ENCODE measurements at regions not wholly inside any gene's neighbourhood (a gene's known extent, or its start where the extent isn't known, plus 50 kb on each side); places are given as distances from the start of the nearest gene placed in this dataset.

DNA sequence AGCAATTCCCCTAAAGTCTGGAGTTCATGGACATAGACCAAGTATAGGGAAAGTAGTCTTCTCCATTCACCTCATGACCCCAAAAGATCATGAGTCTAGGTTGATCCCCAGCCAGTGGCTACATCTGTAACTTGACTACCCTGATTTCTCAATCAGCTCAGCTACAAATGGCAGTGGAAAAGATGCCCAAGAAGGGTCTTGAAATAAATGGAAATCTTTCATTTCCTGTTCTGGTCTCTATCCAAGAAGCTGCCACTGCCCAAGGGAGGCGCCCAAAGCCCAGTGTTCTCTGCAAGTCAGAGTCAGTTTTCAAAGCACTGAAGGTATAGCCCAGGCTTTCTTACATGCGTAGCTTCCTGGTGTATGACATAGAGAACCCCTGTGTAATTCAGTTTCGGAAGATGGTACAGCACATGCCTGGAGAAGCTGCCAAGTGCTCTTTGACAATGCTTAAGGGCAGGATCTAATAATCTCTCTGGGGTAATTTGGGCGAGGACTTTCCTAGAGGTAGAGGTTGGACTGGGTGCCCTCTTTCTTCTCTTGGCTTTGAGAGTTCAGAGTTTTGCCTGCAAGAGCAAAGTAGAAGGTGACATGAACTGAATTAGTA, 101.1 kb downstream of the ADAMTS15 start:
- DNase-seq (ENCODE audit: low read depth, low spot score), result no peak
- TF ChIP-seq, protein P1, sequence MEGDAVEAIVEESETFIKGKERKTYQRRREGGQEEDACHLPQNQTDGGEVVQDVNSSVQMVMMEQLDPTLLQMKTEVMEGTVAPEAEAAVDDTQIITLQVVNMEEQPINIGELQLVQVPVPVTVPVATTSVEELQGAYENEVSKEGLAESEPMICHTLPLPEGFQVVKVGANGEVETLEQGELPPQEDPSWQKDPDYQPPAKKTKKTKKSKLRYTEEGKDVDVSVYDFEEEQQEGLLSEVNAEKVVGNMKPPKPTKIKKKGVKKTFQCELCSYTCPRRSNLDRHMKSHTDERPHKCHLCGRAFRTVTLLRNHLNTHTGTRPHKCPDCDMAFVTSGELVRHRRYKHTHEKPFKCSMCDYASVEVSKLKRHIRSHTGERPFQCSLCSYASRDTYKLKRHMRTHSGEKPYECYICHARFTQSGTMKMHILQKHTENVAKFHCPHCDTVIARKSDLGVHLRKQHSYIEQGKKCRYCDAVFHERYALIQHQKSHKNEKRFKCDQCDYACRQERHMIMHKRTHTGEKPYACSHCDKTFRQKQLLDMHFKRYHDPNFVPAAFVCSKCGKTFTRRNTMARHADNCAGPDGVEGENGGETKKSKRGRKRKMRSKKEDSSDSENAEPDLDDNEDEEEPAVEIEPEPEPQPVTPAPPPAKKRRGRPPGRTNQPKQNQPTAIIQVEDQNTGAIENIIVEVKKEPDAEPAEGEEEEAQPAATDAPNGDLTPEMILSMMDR (IDR thresholded peaks at IDR 0.05; ENCODE audit: insufficient read depth, low read length, missing control alignments), result no peak
- H3K4me3 ChIP-seq (ENCODE audit: low read depth, low read length), result no peak overlapping the region
- ChIA-PET CTCF (interaction anchor here (1.1 kb wide), 1 partner anchor 55 kb away, joined by 3 read pairs; no protein-coding TSS in a partner anchor), POLR2A (no interaction called here)

- TF ChIP-seq, protein P1 (IDR thresholded peaks at IDR 0.05; ENCODE audit: insufficient read depth, low read length, missing control alignments), result no peak
- no peak overlapping the region for H3K4me3 ChIP-seq (ENCODE audit: low read depth, low read length)
- DNase-seq (ENCODE audit: low read depth, low spot score), result no peak
- ChIA-PET POLR2A (no interaction called here), CTCF (interaction anchor here (1.4 kb wide), 1 partner anchor 312 kb away, joined by 4 read pairs; no protein-coding TSS in a partner anchor)
Observed at GRCh38 chr11:130550150-130550549, 101.7 kb downstream of the ADAMTS15 start.

- TF ChIP-seq, protein P1 (IDR thresholded peaks at IDR 0.05; ENCODE audit: insufficient read depth, low read length, missing control alignments), result no peak
- H3K4me3 ChIP-seq (ENCODE audit: low read depth, low read length), result no peak overlapping the region
- ChIA-PET CTCF (interaction anchor here (1.4 kb wide), 1 partner anchor 311 kb away, joined by 4 read pairs; no protein-coding TSS in a partner anchor), POLR2A (no interaction called here)
- DNase-seq (ENCODE audit: low read depth, low spot score), result no peak
Observed at GRCh38 chr11:130550984-130551383, 102.5 kb downstream of the ADAMTS15 start.

DNA sequence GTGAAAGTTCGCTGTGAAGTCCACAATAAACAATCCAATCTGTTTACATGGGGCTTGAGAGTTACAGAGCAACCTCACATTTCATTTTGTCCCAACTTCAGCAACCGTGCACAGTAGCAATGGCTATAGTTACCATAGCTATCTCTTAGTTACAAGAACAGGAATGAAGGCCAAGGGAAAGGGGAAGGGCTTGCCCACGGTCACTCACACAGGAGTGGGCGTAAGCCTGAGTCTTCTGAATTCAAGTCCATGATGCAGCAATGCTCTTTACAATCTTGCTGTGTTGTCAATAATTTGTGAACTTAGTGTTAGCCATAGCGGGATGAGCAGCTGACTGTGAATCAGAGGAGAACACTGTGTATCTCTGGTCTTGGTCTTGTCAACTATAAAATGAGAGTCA, 102.9 kb downstream of the ADAMTS15 start:
- no peak for DNase-seq (ENCODE audit: low read depth, low spot score)
- POLR2A ChIA-PET, result no interaction called here
- CTCF ChIA-PET, result interaction anchor here (1.4 kb wide), 1 partner anchor 310 kb away, joined by 4 read pairs; no protein-coding TSS in a partner anchor

GRCh38 chr11:130553306-130553705, 104.9 kb downstream of the ADAMTS15 start:
- no peak overlapping the region for H3K4me3 ChIP-seq (ENCODE audit: low read depth, low read length)
- CTCF ChIA-PET, result interaction anchor here (1.0 to 1.6 kb wide), 4 partner anchors 10 to 309 kb away, joined by 3 read pairs; no protein-coding TSS in a partner anchor
- no peak for DNase-seq (ENCODE audit: low read depth, low spot score)
- POLR2A ChIA-PET, result no interaction called here
- TF ChIP-seq, protein P1 (IDR thresholded peaks at IDR 0.05; ENCODE audit: insufficient read depth, low read length, missing control alignments), result no peak

More for the DNA sequence above, 102.9 kb downstream of the ADAMTS15 start:
- H3K4me3 ChIP-seq (ENCODE audit: low read depth, low read length), result no peak overlapping the region
- TF ChIP-seq, protein P1 (IDR thresholded peaks at IDR 0.05; ENCODE audit: insufficient read depth, low read length, missing control alignments), result no peak

GRCh38 chr11:130554241-130555055, 106.0 kb downstream of the ADAMTS15 start:
- H3K4me3 ChIP-seq (ENCODE audit: low read depth, low read length), result no peak overlapping the region
- ChIA-PET CTCF (interaction anchor here (1.0 to 1.6 kb wide), 3 partner anchors 9 to 306 kb away, joined by 3 read pairs; no protein-coding TSS in a partner anchor), POLR2A (no interaction called here)
- TF ChIP-seq, protein P1 (IDR thresholded peaks at IDR 0.05; ENCODE audit: insufficient read depth, low read length, missing control alignments), result no peak
- DNase-seq (ENCODE audit: low read depth, low spot score), result no peak
